IPS DF 6.9 (cell line): ENCODE measurements at regions not wholly inside any gene's neighbourhood (a gene's known extent, or its start where the extent isn't known, plus 50 kb on each side); places are given as distances from the start of the nearest gene placed in this dataset.

Experiments used
- DNase-seq: peaks from one replicate; pipeline ENCODE4 v3.0.0-alpha.2; 2013; ENCODE audit warnings: low read depth, low spot score
- H3K27ac ChIP-seq: one replicate; pipeline ENCODE4 v1.5.1; 2013; ENCODE audit warnings: low read length, control low read depth
- H3K27me3 ChIP-seq: 2 replicates; pipeline ENCODE4 v1.6.1; 2013; ENCODE audit warnings: mild to moderate bottlenecking, low read length; ENCODE audit not compliant: control insufficient read depth, insufficient read depth
- H3K36me3 ChIP-seq: 2 replicates; pipeline ENCODE4 v1.6.1; 2013; ENCODE audit warnings: low read length; ENCODE audit not compliant: control insufficient read depth, insufficient read depth
- H3K4me1 ChIP-seq: 2 replicates; pipeline ENCODE4 v1.6.1; 2013; ENCODE audit warnings: low read length; ENCODE audit not compliant: control insufficient read depth, insufficient read depth
- H3K4me3 ChIP-seq: 2 replicates; pipeline ENCODE4 v1.5.1; 2013; ENCODE audit warnings: mild to moderate bottlenecking, low read length
- H3K9me3 ChIP-seq: 2 replicates; pipeline ENCODE4 v1.6.1; 2013; ENCODE audit warnings: low read length, inconsistent platforms; ENCODE audit not compliant: control insufficient read depth, insufficient read depth
- WGBS: extraction: QIAGEN DNeasy Blood & Tissue Kit; methylation state at CpG from one replicate; pipeline ENCODE4 v1.1.7; 2013; ENCODE audit warnings: mixed read lengths, missing lambda C conversion rate; ENCODE audit not compliant: insufficient read length, insufficient coverage; 5-methylcytosine and 5-hydroxymethylcytosine counted together

- WGBS, result no CpG with 5 or more reads among the region's 2 CpGs
- no peak overlapping the region for H3K27ac ChIP-seq
- H3K27me3 ChIP-seq, result no peaks in the 10 kb centered on the region
- no peaks in the 10 kb centered on the region for H3K4me1 ChIP-seq
- no peak overlapping the region for H3K4me3 ChIP-seq
- H3K9me3 ChIP-seq, result no peaks in the 10 kb centered on the region
- H3K36me3 ChIP-seq, result no peaks in the 10 kb centered on the region
- DNase-seq, result no peak
Observed at GRCh38 chr9:16960084-16960483, 89.6 kb upstream of the BNC2 start.

- H3K4me1 ChIP-seq, result no peaks in the 10 kb centered on the region
- H3K27me3 ChIP-seq, result no peaks in the 10 kb centered on the region
- no peak overlapping the region for H3K4me3 ChIP-seq
- DNase-seq, result no peak
- H3K36me3 ChIP-seq, result no peaks in the 10 kb centered on the region
- H3K27ac ChIP-seq, result no peak overlapping the region
- H3K9me3 ChIP-seq, result no peaks in the 10 kb centered on the region
Observed at GRCh38 chr9:16959391-16959790, 88.9 kb upstream of the BNC2 start.

GRCh38 chr9:16954040-16954439 lies 83.6 kb upstream of the BNC2 start:
- no peaks in the 10 kb centered on the region for H3K27me3 ChIP-seq
- H3K27ac ChIP-seq, result no peak overlapping the region
- no peaks in the 10 kb centered on the region for H3K36me3 ChIP-seq
- no peaks in the 10 kb centered on the region for H3K9me3 ChIP-seq
- no peaks in the 10 kb centered on the region for H3K4me1 ChIP-seq
- H3K4me3 ChIP-seq, result no peak overlapping the region
- DNase-seq, result no peak
- WGBS, result no CpG with 5 or more reads among the region's 2 CpGs

GRCh38 chr9:16951502-16951901 lies 81.0 kb upstream of the BNC2 start:
- no peaks in the 10 kb centered on the region for H3K27me3 ChIP-seq
- no CpG with 5 or more reads among the region's 2 CpGs for WGBS
- no peaks in the 10 kb centered on the region for H3K36me3 ChIP-seq
- H3K4me3 ChIP-seq, result no peak overlapping the region
- H3K27ac ChIP-seq, result no peak overlapping the region
- DNase-seq, result no peak
- H3K9me3 ChIP-seq, result no peaks in the 10 kb centered on the region
- H3K4me1 ChIP-seq, result no peaks in the 10 kb centered on the region

DNA sequence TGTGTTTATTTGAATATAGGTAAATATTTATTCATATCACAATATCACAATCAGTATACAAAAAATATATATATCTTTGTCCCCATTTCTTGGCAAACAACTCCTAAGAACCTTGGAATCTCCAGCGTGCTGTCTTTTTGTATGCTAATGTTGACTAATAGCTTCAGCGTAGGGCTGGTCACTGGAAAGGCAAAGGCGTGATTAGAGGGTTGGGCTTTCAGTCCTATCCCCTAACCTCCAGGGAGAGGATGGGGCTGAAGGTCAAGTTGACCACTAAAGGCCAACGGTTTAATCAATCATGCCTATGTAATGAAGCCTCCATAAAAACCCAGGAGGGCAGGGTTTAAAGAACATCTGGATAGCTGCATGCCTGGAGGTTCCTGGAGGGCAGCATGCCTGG lies 79.6 kb upstream of the BNC2 start:
- no peaks in the 10 kb centered on the region for H3K4me1 ChIP-seq
- H3K9me3 ChIP-seq, result no peaks in the 10 kb centered on the region
- H3K27ac ChIP-seq, result no peak overlapping the region
- no peak overlapping the region for H3K4me3 ChIP-seq
- no CpG with 5 or more reads among the region's 4 CpGs for WGBS
- no peaks in the 10 kb centered on the region for H3K27me3 ChIP-seq
- H3K36me3 ChIP-seq, result no peaks in the 10 kb centered on the region
- DNase-seq, result no peak

DNA sequence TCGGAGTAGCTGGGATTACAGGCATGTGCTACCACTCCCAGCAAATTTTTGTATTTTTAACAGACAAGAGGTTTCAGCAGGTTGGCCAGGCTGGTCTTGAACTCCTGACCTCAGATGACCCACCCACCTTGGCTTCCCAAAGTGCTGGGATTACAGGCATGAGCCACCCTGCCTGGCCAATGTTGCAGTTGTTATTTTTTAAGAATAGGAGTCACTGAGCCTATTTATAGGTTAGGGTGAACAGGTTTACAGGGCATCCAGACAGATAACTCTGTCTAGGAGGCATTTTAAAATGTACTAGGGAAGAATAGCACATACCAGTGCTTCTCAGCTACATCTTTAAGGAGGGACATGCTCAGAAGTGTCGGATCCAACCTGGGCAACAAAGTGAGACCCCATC lies 60.1 kb upstream of the BNC2 start:
- Histone ChIP-seq H3K4me3 (no peak overlapping the region), H3K9me3 (no peaks in the 10 kb centered on the region), H3K27ac (no peak overlapping the region), H3K36me3 (no peaks in the 10 kb centered on the region), H3K4me1 (no peaks in the 10 kb centered on the region; the same call in 1 of the 2 replicates), H3K27me3 (no peaks in the 10 kb centered on the region)
- no peak for DNase-seq
- WGBS, result no CpG with 5 or more reads among the region's 2 CpGs

DNA sequence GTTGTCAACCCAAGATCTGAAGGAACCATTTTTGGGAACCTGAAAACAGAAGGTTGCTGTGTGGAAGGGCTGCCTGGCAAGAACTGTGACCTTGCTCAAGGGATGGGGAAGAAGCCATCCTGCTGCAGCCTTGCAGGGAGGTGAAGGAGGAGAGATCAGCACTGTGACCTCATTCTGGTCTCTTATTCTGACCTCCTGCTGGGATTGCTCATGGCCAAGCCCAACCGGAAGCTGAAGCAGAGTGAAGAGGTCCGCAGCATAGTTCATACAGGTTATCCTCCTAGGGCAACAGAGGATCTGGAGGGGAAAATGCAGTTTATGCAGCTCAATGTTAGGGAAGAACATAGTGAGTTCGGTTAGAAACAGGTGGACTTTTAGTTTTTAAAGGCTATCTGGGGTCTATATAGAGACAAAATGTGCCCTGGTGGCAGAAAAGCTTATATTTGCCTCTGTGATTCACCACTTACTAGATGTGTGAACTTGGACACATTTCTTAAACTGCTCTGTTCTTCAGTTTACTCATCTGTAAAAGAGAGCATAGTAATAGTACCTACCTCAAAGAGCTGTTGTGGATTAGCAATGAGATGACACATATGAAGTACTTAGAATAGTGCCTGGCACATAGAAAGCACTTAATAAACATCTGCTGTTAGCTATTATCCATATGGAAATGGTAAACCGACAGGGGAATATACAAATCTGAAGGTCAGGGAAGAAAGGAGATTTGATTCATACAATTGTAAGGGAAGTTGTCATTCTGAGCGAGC lies 57.9 kb upstream of the BNC2 start:
- H3K27me3 ChIP-seq, result no peaks in the 10 kb centered on the region
- H3K27ac ChIP-seq, result no peak overlapping the region
- no CpG with 5 or more reads among the region's 5 CpGs for WGBS
- peaks cover 3% of the 10 kb centered on the region; the same call in 1 of the 2 replicates for H3K36me3 ChIP-seq
- H3K4me3 ChIP-seq, result no peak overlapping the region
- DNase-seq, result no peak
- H3K9me3 ChIP-seq, result no peaks in the 10 kb centered on the region
- H3K4me1 ChIP-seq, result no peaks in the 10 kb centered on the region; the same call in 1 of the 2 replicates

GRCh38 chr9:16925426-16925825 lies 55.0 kb upstream of the BNC2 start:
- peaks cover 3% of the 10 kb centered on the region; the same call in 1 of the 2 replicates for H3K36me3 ChIP-seq
- H3K4me3 ChIP-seq, result no peak overlapping the region
- DNase-seq, result no peak
- no peaks in the 10 kb centered on the region; the same call in 1 of the 2 replicates for H3K4me1 ChIP-seq
- WGBS, result no CpG with 5 or more reads among the region's 1 CpG
- H3K27me3 ChIP-seq, result no peaks in the 10 kb centered on the region
- no peaks in the 10 kb centered on the region for H3K9me3 ChIP-seq
- no peak overlapping the region for H3K27ac ChIP-seq

GRCh38 chr9:16924311-16924915 lies 53.9 kb upstream of the BNC2 start:
- WGBS, result no CpG with 5 or more reads among the region's 32 CpGs
- H3K4me3 ChIP-seq, result no peak overlapping the region; the same call in 1 of the 2 replicates
- no peaks in the 10 kb centered on the region for H3K9me3 ChIP-seq
- H3K27ac ChIP-seq, result no peak overlapping the region
- H3K27me3 ChIP-seq, result no peaks in the 10 kb centered on the region
- DNase-seq, result no peak
- H3K36me3 ChIP-seq, result peaks cover 3% of the 10 kb centered on the region; the same call in 1 of the 2 replicates
- no peaks in the 10 kb centered on the region; the same call in 1 of the 2 replicates for H3K4me1 ChIP-seq

GRCh38 chr9:16921855-16922254 lies 51.4 kb upstream of the BNC2 start:
- WGBS, result no CpG with 5 or more reads among the region's 3 CpGs

More at GRCh38 chr9:16921855-16922254, 51.4 kb upstream of the BNC2 start:
- Histone ChIP-seq H3K27ac (no peak overlapping the region), H3K9me3 (no peaks in the 10 kb centered on the region), H3K36me3 (peaks cover 3% of the 10 kb centered on the region; the same call in 1 of the 2 replicates), H3K4me3 (no peak overlapping the region), H3K27me3 (no peaks in the 10 kb centered on the region), H3K4me1 (no peaks in the 10 kb centered on the region; the same call in 1 of the 2 replicates)
- DNase-seq, result no peak
